Muscle of leg (tissue), 3 donors: ENCODE measurements at regions not wholly inside any gene's neighbourhood (a gene's known extent, or its start where the extent isn't known, plus 50 kb on each side); places are given as distances from the start of the nearest gene placed in this dataset.

ENCODE experiments used
- DNase-seq: peaks from one replicate; pipeline ENCODE4 v3.0.0; 2013
- H3K27ac ChIP-seq: one replicate; pipeline ENCODE4 v1.5.1; 2013; ENCODE audit warnings: mild to moderate bottlenecking, low read length, control low read depth
- H3K27me3 ChIP-seq: one replicate; pipeline ENCODE4 v1.6.1; 2013; ENCODE audit warnings: low read length; ENCODE audit not compliant: control insufficient read depth, insufficient read depth
- H3K36me3 ChIP-seq: one replicate; pipeline ENCODE4 v1.6.1; 2013; ENCODE audit warnings: low read length; ENCODE audit not compliant: control insufficient read depth, insufficient read depth
- H3K4me1 ChIP-seq: one replicate; pipeline ENCODE4 v1.6.1; 2013; ENCODE audit warnings: low read length; ENCODE audit not compliant: control insufficient read depth, insufficient read depth
- H3K4me3 ChIP-seq: one replicate; pipeline ENCODE4 v1.5.1; 2013; ENCODE audit warnings: low read length, control low read depth
- H3K9me3 ChIP-seq: replicated peaks from 2 replicates; pipeline ENCODE4 v1.6.1; 2013; ENCODE audit warnings: low read depth, low read length; ENCODE audit not compliant: control insufficient read depth
- WGBS: methylation state at CpG from one replicate; pipeline ENCODE4 v1.1.5; 2013; ENCODE audit warnings: missing lambda C conversion rate; ENCODE audit not compliant: insufficient coverage; 5-methylcytosine and 5-hydroxymethylcytosine counted together

DNA sequence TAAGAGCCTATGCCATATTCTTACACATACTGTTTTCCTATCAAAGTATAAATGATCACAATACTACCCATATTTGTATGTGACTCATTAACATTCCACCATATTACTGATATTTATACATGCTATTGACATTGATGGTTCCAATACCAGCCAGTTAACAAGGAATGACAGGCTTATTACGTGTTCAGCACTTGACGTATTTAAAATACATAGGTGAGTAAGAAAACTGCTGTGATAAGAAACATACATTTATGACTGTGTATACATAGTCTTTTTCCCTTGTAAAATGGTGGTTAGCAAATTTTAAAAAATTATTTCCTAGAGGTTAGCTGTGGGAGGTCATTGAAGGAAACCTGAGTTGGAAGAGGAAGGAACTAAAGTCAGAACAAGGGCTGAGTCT lies 81.1 kb upstream of the NEUROD6 start:
- H3K36me3 ChIP-seq = no peaks in the 10 kb centered on the region
- no peaks in the 10 kb centered on the region for H3K9me3 ChIP-seq
- H3K4me3 ChIP-seq = no peak overlapping the region
- H3K27ac ChIP-seq = no peak overlapping the region
- WGBS = no CpG with 5 or more reads among the region's 2 CpGs
- H3K4me1 ChIP-seq = no peaks in the 10 kb centered on the region
- DNase-seq = no peak
- H3K27me3 ChIP-seq = peaks cover 3% of the 10 kb centered on the region

GRCh38 chr7:31423994-31424393 lies 83.5 kb upstream of the NEUROD6 start:
- Histone ChIP-seq H3K4me1 (no peaks in the 10 kb centered on the region), H3K27me3 (no peaks in the 10 kb centered on the region), H3K27ac (no peak overlapping the region), H3K9me3 (no peaks in the 10 kb centered on the region), H3K4me3 (no peak overlapping the region), H3K36me3 (no peaks in the 10 kb centered on the region)
- DNase-seq = no peak

DNA sequence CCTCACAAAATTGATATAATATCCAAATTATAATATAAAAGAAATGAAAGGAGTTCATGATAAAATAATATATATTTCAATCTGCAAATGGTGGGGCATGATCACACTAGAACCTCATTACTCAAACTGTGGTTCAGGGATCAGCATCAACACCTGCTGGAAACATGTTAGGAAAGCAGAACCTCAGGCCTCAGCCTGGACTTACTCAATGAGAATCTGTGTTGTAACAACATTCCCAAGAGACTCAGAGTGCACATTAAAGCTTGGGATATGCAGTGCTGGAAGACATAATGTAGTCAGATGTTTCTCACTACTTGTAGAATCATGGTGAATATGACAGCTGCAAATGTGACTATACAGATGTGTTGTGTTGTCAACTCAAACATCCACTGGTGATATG lies 81.7 kb upstream of the ITPRID1 start:
- no peaks in the 10 kb centered on the region for H3K4me1 ChIP-seq
- H3K27me3 ChIP-seq = no peaks in the 10 kb centered on the region
- no peaks in the 10 kb centered on the region for H3K9me3 ChIP-seq
- no peak overlapping the region for H3K4me3 ChIP-seq
- no peaks in the 10 kb centered on the region for H3K36me3 ChIP-seq
- peak; percentile 84 for DNase-seq
- no peak overlapping the region for H3K27ac ChIP-seq

- Histone ChIP-seq H3K27ac (no peak overlapping the region), H3K4me1 (no peaks in the 10 kb centered on the region), H3K9me3 (no peaks in the 10 kb centered on the region), H3K4me3 (no peak overlapping the region), H3K27me3 (no peaks in the 10 kb centered on the region), H3K36me3 (no peaks in the 10 kb centered on the region)
- 57% methylated on average over 1 of the region's 6 CpGs for WGBS
- DNase-seq = peak; percentile 35
Observed at GRCh38 chr7:31432836-31433340, 81.0 kb upstream of the ITPRID1 start.

DNA sequence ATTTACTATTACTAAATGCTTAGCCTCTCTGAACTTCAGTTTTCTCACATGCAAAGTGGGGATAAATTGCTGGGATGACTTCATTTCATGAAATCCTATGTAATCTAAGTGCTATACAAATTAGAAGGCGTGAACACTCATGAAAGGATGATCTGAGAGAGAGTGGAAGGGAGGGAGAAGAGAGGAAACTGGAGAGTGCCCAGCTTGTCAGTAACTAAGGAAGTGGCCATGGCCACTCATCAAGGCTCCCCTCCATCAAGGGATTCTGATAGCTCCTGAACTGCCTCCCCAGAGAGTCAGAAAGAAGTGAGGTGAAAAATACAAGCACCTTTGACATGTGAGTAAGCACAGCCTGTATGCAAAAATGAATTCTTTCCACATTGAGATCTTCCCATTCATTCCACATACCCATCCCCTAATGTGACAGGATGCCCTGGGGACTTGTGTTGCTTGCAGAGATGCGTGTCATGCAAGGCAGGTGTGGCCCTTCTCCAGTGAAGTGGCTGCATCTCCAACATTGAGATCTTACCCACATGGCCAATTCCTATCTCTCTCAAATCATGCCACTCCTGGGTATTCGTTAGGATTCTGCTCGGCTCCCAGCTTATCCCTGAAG lies 76.5 kb upstream of the ITPRID1 start:
- Histone ChIP-seq H3K27me3 (no peaks in the 10 kb centered on the region), H3K27ac (no peak overlapping the region), H3K9me3 (no peaks in the 10 kb centered on the region), H3K36me3 (no peaks in the 10 kb centered on the region), H3K4me1 (no peaks in the 10 kb centered on the region), H3K4me3 (no peak overlapping the region)
- WGBS = 90% methylated on average over 3 of the region's 4 CpGs
- DNase-seq = no peak

DNA sequence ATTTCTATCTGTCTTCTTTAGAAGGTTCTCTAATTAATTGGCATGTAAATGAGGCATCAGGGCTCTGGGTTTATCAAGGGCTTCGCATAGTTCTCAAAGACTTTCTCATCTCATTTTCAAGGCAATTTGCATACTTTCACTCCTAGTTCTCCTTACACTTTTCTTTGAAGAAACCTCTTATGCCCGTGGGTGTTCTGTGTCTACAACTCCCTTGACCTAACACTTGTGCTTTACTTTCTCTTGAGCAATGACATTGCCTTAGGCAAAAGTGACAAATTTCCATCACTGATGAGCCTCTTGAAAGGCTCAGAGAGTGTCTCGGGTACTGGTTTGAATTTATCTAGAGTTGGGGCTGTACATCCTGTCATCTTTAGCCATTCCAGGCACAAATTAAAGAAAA lies 74.7 kb upstream of the ITPRID1 start:
- H3K27ac ChIP-seq = no peak overlapping the region
- no peak overlapping the region for H3K4me3 ChIP-seq
- no peaks in the 10 kb centered on the region for H3K4me1 ChIP-seq
- no peaks in the 10 kb centered on the region for H3K27me3 ChIP-seq
- DNase-seq = no peak
- 72% methylated on average over 2 of the region's 3 CpGs for WGBS
- H3K9me3 ChIP-seq = no peaks in the 10 kb centered on the region
- no peaks in the 10 kb centered on the region for H3K36me3 ChIP-seq

DNA sequence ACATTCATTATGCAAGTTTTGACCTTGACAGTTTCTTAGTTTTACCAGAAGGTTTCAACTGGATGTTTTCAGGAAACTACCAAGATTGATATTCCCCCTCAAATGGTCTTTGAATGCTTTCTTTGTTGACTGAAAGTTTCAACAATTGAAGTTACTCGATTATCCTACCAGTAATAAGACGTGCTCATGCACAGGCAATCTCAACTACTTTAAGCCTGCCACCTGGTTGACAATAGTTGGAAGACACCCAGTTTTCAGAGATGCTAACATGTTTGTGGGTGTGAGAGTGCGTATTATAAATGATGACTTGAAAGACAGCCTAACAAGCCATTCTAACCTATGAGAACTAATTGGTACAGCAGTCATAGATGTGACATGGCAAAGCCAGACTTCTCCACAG lies 73.4 kb upstream of the ITPRID1 start:
- no peak overlapping the region for H3K27ac ChIP-seq
- WGBS = no CpG with 5 or more reads among the region's 3 CpGs
- H3K4me3 ChIP-seq = no peak overlapping the region
- H3K36me3 ChIP-seq = no peaks in the 10 kb centered on the region
- no peaks in the 10 kb centered on the region for H3K4me1 ChIP-seq
- DNase-seq = no peak
- H3K9me3 ChIP-seq = no peaks in the 10 kb centered on the region
- no peaks in the 10 kb centered on the region for H3K27me3 ChIP-seq

- no peaks in the 10 kb centered on the region for H3K4me1 ChIP-seq
- H3K4me3 ChIP-seq = no peak overlapping the region
- no CpG with 5 or more reads among the region's 4 CpGs for WGBS
- no peaks in the 10 kb centered on the region for H3K27me3 ChIP-seq
- H3K36me3 ChIP-seq = no peaks in the 10 kb centered on the region
- H3K27ac ChIP-seq = no peak overlapping the region
- no peak for DNase-seq
- no peaks in the 10 kb centered on the region for H3K9me3 ChIP-seq
Observed at GRCh38 chr7:31442626-31443025, 71.3 kb upstream of the ITPRID1 start.

DNA sequence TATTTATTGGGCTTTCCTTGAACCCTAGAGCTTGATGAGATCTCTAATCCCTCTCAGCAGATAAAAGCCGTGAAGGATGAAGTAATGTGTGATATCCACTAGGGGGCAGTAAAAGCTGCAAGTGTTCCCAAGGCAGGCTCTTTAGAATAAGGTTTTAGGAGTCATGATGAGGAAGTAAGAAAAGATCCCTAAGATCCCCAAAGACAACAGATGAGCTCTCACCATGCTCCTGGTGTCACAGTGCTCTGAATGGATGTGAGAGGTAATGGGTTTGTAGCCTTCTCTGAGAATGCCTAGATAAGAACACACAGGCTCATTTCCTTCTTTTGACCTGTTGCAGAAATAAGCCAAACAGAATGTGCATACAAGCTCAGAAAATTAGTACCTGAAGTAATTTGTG lies 70.4 kb upstream of the ITPRID1 start:
- Histone ChIP-seq H3K4me1 (no peaks in the 10 kb centered on the region), H3K27ac (no peak overlapping the region), H3K9me3 (no peaks in the 10 kb centered on the region), H3K36me3 (no peaks in the 10 kb centered on the region), H3K4me3 (no peak overlapping the region), H3K27me3 (no peaks in the 10 kb centered on the region)
- no CpG with 5 or more reads among the region's 1 CpG for WGBS
- DNase-seq = peak; percentile 53

DNA sequence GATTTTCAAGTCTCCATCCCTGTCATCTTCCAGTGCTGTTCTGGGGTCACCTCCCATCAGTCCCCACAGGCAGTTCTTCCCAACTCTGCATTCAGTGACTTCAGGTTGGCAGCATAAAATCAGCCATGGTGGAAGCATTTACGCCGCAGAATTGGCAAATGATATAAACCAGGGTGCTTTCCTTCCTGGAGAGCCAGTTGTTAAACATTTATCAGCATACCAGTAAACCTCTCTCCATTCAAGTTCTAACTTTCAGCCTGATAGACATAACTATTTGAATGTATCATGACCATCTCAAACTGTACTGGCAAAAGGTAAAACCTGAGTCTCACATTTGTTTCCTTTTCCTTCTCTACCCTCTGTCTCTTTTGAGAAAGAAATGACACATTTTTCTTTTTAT lies 69.7 kb upstream of the ITPRID1 start:
- Histone ChIP-seq H3K9me3 (no peaks in the 10 kb centered on the region), H3K27ac (no peak overlapping the region), H3K4me1 (no peaks in the 10 kb centered on the region), H3K27me3 (no peaks in the 10 kb centered on the region), H3K36me3 (no peaks in the 10 kb centered on the region), H3K4me3 (no peak overlapping the region)
- no peak for DNase-seq
- 50% methylated on average over 2 of the region's 2 CpGs for WGBS

DNA sequence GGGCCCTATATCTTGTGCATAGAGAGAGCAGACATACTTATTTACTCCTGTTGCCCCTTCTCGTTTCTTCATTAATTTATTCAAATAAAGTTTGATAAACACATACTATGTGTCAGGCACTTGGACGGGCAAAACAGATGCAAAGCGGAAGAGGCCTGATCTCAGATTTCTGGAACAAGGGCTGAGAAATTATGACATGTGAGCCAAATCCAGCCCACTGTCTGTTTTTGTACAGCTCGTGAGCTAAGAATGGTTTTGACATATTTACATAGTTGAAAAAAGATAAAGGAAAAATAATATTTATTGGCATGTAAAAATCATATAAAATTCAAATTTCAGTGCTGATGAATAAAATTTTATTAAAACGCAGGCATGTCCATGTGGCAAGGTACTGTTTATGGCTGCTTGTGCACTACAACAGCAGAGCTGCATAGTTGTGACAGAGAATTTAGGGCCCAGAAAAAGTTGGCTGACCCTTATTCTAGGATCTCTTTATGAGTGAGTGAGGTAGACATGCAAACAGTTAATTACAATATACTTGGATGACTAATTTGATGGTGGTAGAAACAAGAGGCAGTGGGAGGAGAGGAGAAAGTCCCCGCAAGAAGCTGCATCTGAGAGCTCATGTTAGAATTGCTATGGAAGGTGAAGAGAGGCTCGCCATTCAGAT lies 68.1 kb upstream of the ITPRID1 start:
- H3K27me3 ChIP-seq = no peaks in the 10 kb centered on the region
- H3K9me3 ChIP-seq = no peaks in the 10 kb centered on the region
- DNase-seq = peak; percentile 35
- H3K4me1 ChIP-seq = no peaks in the 10 kb centered on the region
- no peak overlapping the region for H3K27ac ChIP-seq
- H3K4me3 ChIP-seq = no peak overlapping the region
- 32% methylated on average over 4 of the region's 7 CpGs for WGBS
- H3K36me3 ChIP-seq = no peaks in the 10 kb centered on the region
